ENCODE measurements at regions not wholly inside any gene's neighbourhood (a gene's known extent, or its start where the extent isn't known, plus 50 kb on each side); places are given as distances from the start of the nearest gene placed in this dataset.

- ChIA-PET CTCF (no interaction called here), POLR2A (ENCODE audit: low non-redundant PET) (no interaction called here)
- H3K27ac ChIP-seq (ENCODE audit: low read depth, low read length, poor library complexity, severe bottlenecking), result no peak overlapping the region
- H3K4me1 ChIP-seq (ENCODE audit: insufficient read depth, low read length, poor library complexity, severe bottlenecking), result no peaks in the 10 kb centered on the region
- TF ChIP-seq CTCF (conservative IDR thresholded peaks at IDR 0.05; ENCODE audit: low read depth, low read length) (no peak), EZH2 (IDR thresholded peaks at IDR 0.05; ENCODE audit: borderline replicate concordance, low read depth, low read length, poor library complexity, severe bottlenecking) (no peak)
- no peak for DNase-seq (ENCODE audit: low spot score)
- no peak overlapping the region for H3K4me3 ChIP-seq (ENCODE audit: low read depth, low read length, poor library complexity, severe bottlenecking)
- BruUV-seq (replicated peaks), result no TSS peak
- no peaks in the 10 kb centered on the region for H3K27me3 ChIP-seq (replicated peaks; ENCODE audit: insufficient read depth, low read depth, low read length, poor library complexity)
- no peaks in the 10 kb centered on the region for H3K9me3 ChIP-seq (ENCODE audit: low read depth, low read length, poor library complexity, severe bottlenecking)
- intact Hi-C loops (cut with micrococcal nuclease; ENCODE audit: unreplicated experiment), result no loop called here
- no peaks in the 10 kb centered on the region for H3K36me3 ChIP-seq (ENCODE audit: insufficient read depth, low read length, poor library complexity, severe bottlenecking)
These were observed 928.5 kb upstream of the SLITRK1 start for GRCh38 chr13:84810781-84811180.

GRCh38 chr13:84802073-84802472 is 919.8 kb upstream of the SLITRK1 start:
- TF ChIP-seq CTCF (conservative IDR thresholded peaks at IDR 0.05; ENCODE audit: low read depth, low read length), result no peak
- TF ChIP-seq EZH2 (IDR thresholded peaks at IDR 0.05; ENCODE audit: borderline replicate concordance, low read depth, low read length, poor library complexity, severe bottlenecking), result no peak
- no TSS peak for BruUV-seq (replicated peaks)
- POLR2A ChIA-PET (ENCODE audit: low non-redundant PET), result no interaction called here
- H3K4me3 ChIP-seq (ENCODE audit: low read depth, low read length, poor library complexity, severe bottlenecking), result no peak overlapping the region
- no peak for DNase-seq (ENCODE audit: low spot score)
- no peaks in the 10 kb centered on the region for H3K27me3 ChIP-seq (replicated peaks; ENCODE audit: insufficient read depth, low read depth, low read length, poor library complexity)
- CTCF ChIA-PET, result no interaction called here
- H3K36me3 ChIP-seq (ENCODE audit: insufficient read depth, low read length, poor library complexity, severe bottlenecking), result no peaks in the 10 kb centered on the region
- no peaks in the 10 kb centered on the region for H3K9me3 ChIP-seq (ENCODE audit: low read depth, low read length, poor library complexity, severe bottlenecking)
- no peaks in the 10 kb centered on the region for H3K4me1 ChIP-seq (ENCODE audit: insufficient read depth, low read length, poor library complexity, severe bottlenecking)
- H3K27ac ChIP-seq (ENCODE audit: low read depth, low read length, poor library complexity, severe bottlenecking), result no peak overlapping the region
- intact Hi-C loops (cut with micrococcal nuclease; ENCODE audit: unreplicated experiment), result no loop called here

- Histone ChIP-seq H3K4me1 (ENCODE audit: insufficient read depth, low read length, poor library complexity, severe bottlenecking) (no peaks in the 10 kb centered on the region), H3K27me3 (replicated peaks; ENCODE audit: insufficient read depth, low read depth, low read length, poor library complexity) (no peaks in the 10 kb centered on the region), H3K4me3 (ENCODE audit: low read depth, low read length, poor library complexity, severe bottlenecking) (no peak overlapping the region), H3K36me3 (ENCODE audit: insufficient read depth, low read length, poor library complexity, severe bottlenecking) (no peaks in the 10 kb centered on the region), H3K9me3 (ENCODE audit: low read depth, low read length, poor library complexity, severe bottlenecking) (no peaks in the 10 kb centered on the region), H3K27ac (ENCODE audit: low read depth, low read length, poor library complexity, severe bottlenecking) (no peak overlapping the region)
- no peak for DNase-seq (ENCODE audit: low spot score)
- BruUV-seq (replicated peaks), result no TSS peak
- intact Hi-C loops (cut with micrococcal nuclease; ENCODE audit: unreplicated experiment), result no loop called here
- ChIA-PET CTCF (no interaction called here), POLR2A (ENCODE audit: low non-redundant PET) (no interaction called here)
- TF ChIP-seq EZH2 (IDR thresholded peaks at IDR 0.05; ENCODE audit: borderline replicate concordance, low read depth, low read length, poor library complexity, severe bottlenecking) (no peak), CTCF (conservative IDR thresholded peaks at IDR 0.05; ENCODE audit: low read depth, low read length) (no peak)
These were observed 902.3 kb upstream of the SLITRK1 start for GRCh38 chr13:84784443-84785153.
